HG03175 (cell line): ENCODE measurements at regions not wholly inside any gene's neighbourhood (a gene's known extent, or its start where the extent isn't known, plus 50 kb on each side); places are given as distances from the start of the nearest gene placed in this dataset.

Experiments used
- ATAC-seq: cut with Tn5 transposase; IDR thresholded peaks from one replicate; pipeline ENCODE4 v1.9.1; 2021; ENCODE audit warnings: mild to moderate bottlenecking, moderate library complexity; ENCODE audit not compliant: unreplicated experiment

- ATAC-seq = no peak
These were observed 788.2 kb upstream of the ALCAM start for GRCh38 chr3:104578558-104578957.

DNA sequence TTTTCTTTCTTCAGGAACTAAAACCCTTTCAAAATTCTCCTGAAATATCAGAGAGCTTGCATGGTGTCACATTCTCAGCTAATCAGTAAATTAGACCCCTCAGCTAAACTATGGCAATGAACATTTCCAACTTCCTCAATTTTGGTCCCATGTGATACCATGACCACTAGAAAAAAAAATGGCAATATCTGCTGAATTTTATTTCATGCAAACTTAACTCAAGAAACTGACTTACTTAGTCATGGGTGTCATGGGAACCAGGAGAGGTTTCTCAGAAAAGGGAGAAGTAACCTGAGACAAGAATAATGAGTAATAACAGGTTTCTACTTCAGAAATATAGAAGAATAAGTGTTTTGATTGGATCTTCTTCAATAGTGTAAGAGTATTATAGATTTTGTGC, 784.6 kb upstream of the ALCAM start:
- ATAC-seq = no peak

- no peak for ATAC-seq
These were observed 782.0 kb upstream of the ALCAM start for GRCh38 chr3:104584682-104585081.

- no peak for ATAC-seq
These were observed 780.4 kb upstream of the ALCAM start for GRCh38 chr3:104586344-104586743.

GRCh38 chr3:104588442-104588841, 778.3 kb upstream of the ALCAM start:
- ATAC-seq = no peak

DNA sequence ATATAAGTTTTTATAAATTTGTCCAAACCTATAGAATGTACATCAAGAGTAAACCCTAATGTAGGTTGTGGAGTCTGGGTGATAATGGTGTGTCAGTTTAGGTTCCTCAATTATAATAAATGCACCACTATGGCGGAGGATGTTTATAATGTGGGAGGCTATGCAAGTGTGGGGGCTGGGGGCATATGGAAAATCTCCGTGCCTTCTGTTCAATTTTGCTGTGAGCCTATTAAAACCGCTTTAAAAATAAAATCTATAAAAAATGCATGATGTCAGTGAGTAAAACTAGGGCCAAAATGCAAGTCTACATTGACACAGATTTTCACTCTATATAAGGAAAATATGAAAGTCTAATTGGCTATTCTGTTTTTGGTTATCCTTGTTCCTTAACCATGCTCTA, 774.9 kb upstream of the ALCAM start:
- no peak for ATAC-seq

DNA sequence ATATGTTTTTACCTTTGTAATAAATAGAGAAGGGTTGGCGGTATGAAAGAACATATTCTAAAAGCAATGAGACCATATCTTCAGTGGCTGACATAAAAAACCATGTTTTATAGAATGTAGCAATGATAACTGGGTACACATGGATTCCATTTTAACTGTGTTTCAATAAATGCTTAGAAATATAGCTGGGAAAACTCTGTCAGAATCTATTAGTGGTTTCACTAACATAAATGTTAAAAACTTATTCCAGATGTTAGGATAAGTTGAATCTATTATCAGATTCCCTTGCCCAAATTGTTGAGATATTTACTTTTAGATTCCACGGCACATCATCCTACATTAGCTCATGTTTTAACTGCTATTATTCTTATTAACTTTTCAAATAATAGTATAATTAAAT, 772.2 kb upstream of the ALCAM start:
- ATAC-seq = no peak

- ATAC-seq = no peak
These were observed 770.7 kb upstream of the ALCAM start for GRCh38 chr3:104596054-104596453.

- ATAC-seq = peak; percentile 90
These were observed 770.2 kb upstream of the ALCAM start for GRCh38 chr3:104596551-104596950.

DNA sequence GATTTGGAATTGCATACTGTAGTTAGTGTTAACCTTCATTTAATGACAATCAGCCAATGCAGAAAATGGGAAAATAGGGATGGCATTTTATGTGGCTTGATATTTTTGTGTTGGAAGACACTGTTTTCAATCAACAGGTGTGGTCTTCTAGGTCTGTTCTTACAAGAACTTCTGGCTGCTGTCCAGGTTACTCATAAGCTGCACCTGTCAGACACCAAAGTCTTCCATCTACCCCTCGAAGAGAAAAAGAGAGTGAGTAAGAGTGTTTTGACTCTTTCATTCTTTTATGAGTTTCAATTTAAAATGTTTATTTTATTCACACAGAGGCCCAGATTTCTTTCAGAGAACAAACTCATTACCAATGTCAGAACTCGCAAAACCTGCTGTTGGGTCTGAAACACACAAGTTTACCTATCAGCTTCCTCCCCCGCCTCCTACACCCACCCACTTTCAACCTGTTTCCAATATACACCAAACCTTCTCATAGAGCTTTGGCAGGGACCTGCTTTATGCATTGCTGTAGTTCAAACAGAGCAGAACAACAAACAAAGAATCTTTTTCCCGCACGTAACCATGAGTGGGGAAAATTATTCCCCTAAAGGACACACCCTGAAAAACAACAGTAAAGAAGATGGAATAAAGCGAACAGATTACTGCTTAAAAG, 767.7 kb upstream of the ALCAM start:
- ATAC-seq = no peak

DNA sequence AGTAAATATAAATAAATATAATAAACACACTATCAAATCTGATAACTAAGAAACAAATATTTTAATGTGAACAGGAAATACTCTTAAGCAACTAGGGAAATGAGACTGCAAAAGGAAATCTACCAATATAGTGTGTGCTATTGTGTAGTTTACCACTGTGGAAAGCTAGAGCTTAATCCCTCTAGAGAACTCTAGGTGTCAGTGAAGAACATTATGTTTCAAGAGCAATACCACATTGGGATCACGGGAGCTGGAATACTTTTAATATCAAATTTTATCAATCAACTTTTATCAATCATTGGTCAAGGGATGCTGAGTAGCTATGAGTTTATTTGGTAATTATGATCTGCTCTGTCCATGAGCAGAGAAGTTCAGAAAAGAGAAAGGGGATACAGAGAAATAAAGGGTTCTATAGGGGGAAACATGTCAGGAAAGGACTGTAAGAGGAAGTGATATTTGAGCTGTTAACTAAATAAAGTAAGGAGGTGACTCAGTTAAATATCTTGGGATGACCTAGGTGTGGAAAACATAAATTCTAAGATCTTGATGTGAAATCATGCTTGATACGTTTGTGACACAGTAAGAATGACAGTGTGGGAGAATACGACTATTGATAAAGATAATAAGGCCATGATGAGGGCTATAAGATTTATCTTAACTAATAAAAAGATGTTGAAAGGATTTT, 762.2 kb upstream of the ALCAM start:
- no peak for ATAC-seq

DNA sequence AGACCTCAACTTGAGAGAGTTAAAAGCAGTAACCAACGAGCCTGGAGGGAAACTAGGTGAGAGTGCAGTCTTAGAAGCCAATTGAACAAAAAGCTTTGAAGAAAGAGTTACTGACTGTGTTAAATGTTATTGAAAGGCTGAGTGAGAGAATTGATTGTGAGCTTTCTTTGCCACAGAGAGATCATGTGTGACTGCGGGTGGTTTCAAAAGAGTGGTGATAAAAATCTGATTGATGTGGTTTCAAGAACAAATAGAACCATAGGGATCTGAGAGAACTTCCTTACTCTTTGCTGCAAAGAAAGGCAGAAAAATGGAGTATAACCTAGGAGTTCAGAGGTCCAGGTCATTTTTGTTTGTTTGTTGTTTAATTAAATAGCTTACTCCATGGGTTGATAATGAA, 759.9 kb upstream of the ALCAM start:
- ATAC-seq = no peak

DNA sequence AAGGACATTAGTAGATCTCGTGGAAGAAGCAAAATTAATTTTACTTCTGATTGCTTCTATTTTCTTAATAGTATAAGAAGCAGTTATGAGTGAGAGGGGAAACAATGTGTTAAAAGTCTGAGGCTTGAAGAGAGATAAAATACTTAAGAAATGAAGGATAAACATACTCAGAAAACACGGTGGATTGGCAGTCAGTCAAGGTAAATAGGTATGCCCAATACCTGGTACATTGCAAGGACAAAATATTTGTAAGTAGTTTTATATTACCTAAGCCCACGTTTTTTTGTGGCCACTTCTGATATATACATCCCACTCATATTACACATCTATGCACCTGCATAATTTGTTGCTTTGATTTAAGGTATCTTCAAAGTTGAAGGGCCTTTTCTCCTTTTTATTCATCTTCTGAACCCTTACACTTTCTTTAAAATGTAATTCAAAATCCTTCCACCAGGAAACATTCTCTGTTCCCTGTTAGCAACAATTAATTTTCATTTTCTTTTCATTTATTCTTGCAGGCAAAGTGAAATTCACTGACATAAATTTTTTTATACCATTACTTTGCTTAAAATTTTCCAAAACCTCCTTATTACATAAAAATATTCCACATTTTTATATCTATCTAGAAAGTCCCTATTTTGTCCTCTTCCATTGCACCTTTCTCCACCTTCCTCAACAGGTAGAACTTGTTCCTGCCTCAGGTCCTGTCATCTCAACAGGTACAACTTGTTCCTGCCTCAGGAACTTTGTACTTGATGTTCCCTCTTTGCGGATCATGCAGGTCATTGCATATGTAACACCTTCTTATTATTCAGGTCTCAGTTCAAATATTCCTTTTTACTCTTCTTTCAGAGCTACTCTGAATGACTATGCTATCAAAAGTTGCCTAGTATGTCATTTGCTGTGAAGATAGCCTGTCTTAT, 755.7 kb upstream of the ALCAM start:
- no peak for ATAC-seq

- ATAC-seq = no peak
These were observed 754.5 kb upstream of the ALCAM start for GRCh38 chr3:104612218-104612617.

GRCh38 chr3:104614564-104614963, 752.1 kb upstream of the ALCAM start:
- no peak for ATAC-seq

DNA sequence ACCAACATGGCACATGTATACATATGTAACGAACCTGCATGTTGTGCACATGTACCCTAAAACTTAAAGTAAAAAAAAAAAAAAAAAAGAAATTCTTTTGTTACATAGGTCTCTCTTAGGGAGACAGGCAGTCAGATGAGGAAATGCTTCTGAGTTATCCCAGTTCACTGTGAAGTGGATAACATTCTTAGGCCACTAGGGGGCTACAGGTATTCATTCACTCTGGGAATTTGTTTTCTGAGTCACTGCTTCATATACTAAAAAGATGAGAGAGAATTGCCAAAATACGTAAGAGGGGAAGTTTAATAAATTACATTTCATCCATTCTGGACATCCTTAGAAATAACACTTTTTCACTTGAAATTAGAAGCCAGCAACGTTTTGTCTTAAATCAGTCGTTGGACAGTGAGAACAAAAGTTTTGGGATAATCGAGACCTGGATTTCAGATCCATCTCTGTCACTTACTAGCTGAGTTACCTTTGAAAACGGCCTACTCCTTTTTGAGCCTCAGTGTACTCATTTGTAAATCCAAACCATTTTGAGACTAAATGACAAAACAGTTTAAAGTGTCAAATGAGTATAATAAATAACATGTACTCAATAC, 738.4 kb upstream of the ALCAM start:
- ATAC-seq = peak; percentile 76

GRCh38 chr3:104629038-104629437, 737.7 kb upstream of the ALCAM start:
- no peak for ATAC-seq

GRCh38 chr3:104631254-104631653, 735.5 kb upstream of the ALCAM start:
- ATAC-seq = no peak

DNA sequence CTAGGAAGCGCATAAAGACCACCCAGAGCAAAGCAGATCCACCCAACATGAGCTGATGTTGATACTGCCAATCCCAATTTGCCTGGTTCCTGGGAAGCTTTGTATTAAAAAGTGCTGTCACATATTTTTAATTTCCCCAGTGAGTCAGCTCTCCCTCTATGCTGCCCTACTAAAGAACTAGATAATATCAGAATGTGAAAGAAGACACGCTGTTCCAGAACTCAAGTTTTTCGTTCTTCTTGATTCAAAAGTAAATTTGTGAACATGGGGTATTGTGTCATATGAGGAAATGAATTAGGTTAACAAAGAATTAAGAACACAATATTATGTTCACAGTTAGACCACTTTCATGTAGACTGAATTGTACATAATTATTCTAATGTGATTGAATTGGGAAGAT, 734.2 kb upstream of the ALCAM start:
- no peak for ATAC-seq

- no peak for ATAC-seq
These were observed 733.8 kb upstream of the ALCAM start for GRCh38 chr3:104632947-104633346.

- no peak for ATAC-seq
These were observed 730.7 kb upstream of the ALCAM start for GRCh38 chr3:104635872-104636580.
